ENCODE measurements at regions not wholly inside any gene's neighbourhood (a gene's known extent, or its start where the extent isn't known, plus 50 kb on each side); places are given as distances from the start of the nearest gene placed in this dataset.

GRCh38 chr4:121227341-121227792 lies 63.2 kb upstream of the TNIP3 start:
- DNase-seq (ENCODE audit: low spot score) (no peak), FAIRE-seq (no peak)

GRCh38 chr4:121226362-121226761 lies 62.2 kb upstream of the TNIP3 start:
- DNase-seq (ENCODE audit: low spot score) = no peak
- FAIRE-seq = no peak

- no peak for DNase-seq (ENCODE audit: low spot score)
- FAIRE-seq = no peak
Observed at GRCh38 chr4:121221608-121222007, 57.5 kb upstream of the TNIP3 start.

GRCh38 chr4:121221201-121221600 lies 57.1 kb upstream of the TNIP3 start:
- DNase-seq (ENCODE audit: low spot score) = no peak
- FAIRE-seq = no peak

- FAIRE-seq = no peak
- no peak for DNase-seq (ENCODE audit: low spot score)
Observed at GRCh38 chr4:121220698-121221097, 56.6 kb upstream of the TNIP3 start.

- DNase-seq (ENCODE audit: low spot score) (no peak), FAIRE-seq (no peak)
Observed at GRCh38 chr4:121219227-121219626, 55.1 kb upstream of the TNIP3 start.

GRCh38 chr4:121217351-121217750 lies 53.2 kb upstream of the TNIP3 start:
- DNase-seq (ENCODE audit: low spot score) (no peak), FAIRE-seq (no peak)

- DNase-seq (ENCODE audit: low spot score) (no peak), FAIRE-seq (no peak)
Observed at GRCh38 chr4:121216461-121216860, 52.3 kb upstream of the TNIP3 start.

- DNase-seq (ENCODE audit: low spot score) = no peak
- no peak for FAIRE-seq
Observed at GRCh38 chr4:121213940-121214339, 49.8 kb upstream of the TNIP3 start.

All from RCC 7860 (cell line).